Pancreas (tissue), 10 donors: ENCODE measurements at regions not wholly inside any gene's neighbourhood (a gene's known extent, or its start where the extent isn't known, plus 50 kb on each side); places are given as distances from the start of the nearest gene placed in this dataset.

Experiments
- ATAC-seq, 4 donors: fragments of 200-7000 bp; cut with Tn5 transposase; one replicate each; pipeline versions ENCODE4 v1.8.0 to v1.9.1; 2020; ENCODE audit warnings: mild to moderate bottlenecking in 4 of 4, moderate library complexity in 4 of 4
- DNase-seq, 6 donors: peaks; one replicate each; pipeline ENCODE4 v3.0.0-alpha.2; 2020
- FAIRE-seq: peaks from 2 replicates; lab custom pipeline; 2012; peaks lifted over from hg19 to GRCh38; lab: Jason Lieb, UNC
- H3K27ac ChIP-seq, 4 donors: fragments of 200-600 bp; sonication (generic); 1 replicate in 3 of 4; 2 replicates in 1 of 4; pipeline versions ENCODE4 v1.5.0 to v1.8.0; 2020
- H3K27me3 ChIP-seq, 4 donors: fragments of 200-600 bp; one replicate each; pipeline ENCODE4 v1.8.0; 2021
- H3K36me3 ChIP-seq, 3 donors: fragments of 200-600 bp; sonication (generic) in 1 of 3; one replicate each; pipeline versions ENCODE4 v1.5.0 to v1.8.0; 2020 to 2021
- H3K4me1 ChIP-seq, 3 donors: fragments of 200-600 bp; one replicate each; pipeline ENCODE4 v1.8.0; 2021
- H3K4me3 ChIP-seq, 4 donors: fragments of 200-600 bp; sonication (generic) in 2 of 4; one replicate each; pipeline versions ENCODE4 v1.5.0 to v1.8.0; 2020 to 2021
- H3K9me3 ChIP-seq, 4 donors: fragments of 200-600 bp; one replicate each; pipeline ENCODE4 v1.8.0; 2021
- WGBS, 2 donors: extraction: QIAGEN DNeasy Blood & Tissue Kit; methylation state at CpG; one replicate each; pipeline ENCODE4 v1.1.7; 2013; 5-methylcytosine and 5-hydroxymethylcytosine counted together
- intact Hi-C, 3 donors: fragments of 100-400 bp; cut with DNase I; formaldehyde crosslinking; loops; one replicate each; pipeline versions ENCODE4 v1.11.1 to v1.14.2; 2022
- TF ChIP-seq, protein P1 (sequence below), 4 donors: fragments of 200-600 bp; sonication (generic) in 3 of 4; IDR thresholded peaks; one replicate each; pipeline versions ENCODE4 v1.5.0 to v1.8.0; 2021; ENCODE audit warnings: antibody characterized with exemption in 4 of 4
- donor health status: healthy with polysubstance abuse.
- donor health status: DM: no; HTN: no; CAD: no; lungs with moderate emphysema.
- donor health status: DM: no; HTN: no; CAD: no.
- donor health status: control.
- donor health status: control.
- donor health status: Bipolar disorder and iron deficiency.
- donor health status: DM: yes; HTN: yes; CAD: no.
- donor health status: DM: no; HTN: no; CAD: no.
- donor health status: DM: no; HTN: no; CAD: no.
- donor health status: DM: yes; HTN: yes; CAD: no.

DNA sequence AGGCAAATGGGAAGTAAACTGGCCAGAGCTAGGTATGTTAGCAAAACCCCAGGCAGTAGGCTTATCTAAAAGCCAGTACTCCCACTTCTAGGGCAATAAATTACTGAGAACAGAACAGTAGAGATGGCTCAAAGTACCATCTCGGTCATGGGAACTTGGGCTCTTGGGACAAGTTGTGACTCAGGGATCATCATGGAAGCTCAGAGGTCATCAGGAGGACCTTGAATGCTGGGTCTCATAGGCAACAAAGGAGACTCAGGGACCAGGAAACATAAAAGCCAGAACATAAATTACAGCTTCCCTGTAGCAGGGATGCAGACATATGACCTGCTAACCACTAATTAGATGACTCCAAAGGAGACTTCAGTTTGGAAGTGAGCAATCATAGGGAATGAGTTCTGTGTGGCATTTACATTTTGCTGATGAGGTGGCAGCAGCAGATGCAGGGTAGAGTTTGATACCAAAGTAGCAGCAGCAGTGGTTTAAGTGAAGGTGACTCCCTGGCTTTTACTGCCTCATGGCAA lies 97.6 kb upstream of the SCAF11 start:
- no peak for FAIRE-seq
- ATAC-seq = no peak
- H3K36me3 ChIP-seq = no peaks in the 10 kb centered on the region
- H3K27me3 ChIP-seq = no peaks in the 10 kb centered on the region
- 89 to 100% methylated on average over 1 of the region's 1 CpG for WGBS, 2 donors
- no peak overlapping the region for H3K4me3 ChIP-seq
- H3K4me1 ChIP-seq = no peaks in the 10 kb centered on the region
- no peak for DNase-seq
- no peak overlapping the region for H3K27ac ChIP-seq
- no peaks in the 10 kb centered on the region for H3K9me3 ChIP-seq
- TF ChIP-seq, protein P1, sequence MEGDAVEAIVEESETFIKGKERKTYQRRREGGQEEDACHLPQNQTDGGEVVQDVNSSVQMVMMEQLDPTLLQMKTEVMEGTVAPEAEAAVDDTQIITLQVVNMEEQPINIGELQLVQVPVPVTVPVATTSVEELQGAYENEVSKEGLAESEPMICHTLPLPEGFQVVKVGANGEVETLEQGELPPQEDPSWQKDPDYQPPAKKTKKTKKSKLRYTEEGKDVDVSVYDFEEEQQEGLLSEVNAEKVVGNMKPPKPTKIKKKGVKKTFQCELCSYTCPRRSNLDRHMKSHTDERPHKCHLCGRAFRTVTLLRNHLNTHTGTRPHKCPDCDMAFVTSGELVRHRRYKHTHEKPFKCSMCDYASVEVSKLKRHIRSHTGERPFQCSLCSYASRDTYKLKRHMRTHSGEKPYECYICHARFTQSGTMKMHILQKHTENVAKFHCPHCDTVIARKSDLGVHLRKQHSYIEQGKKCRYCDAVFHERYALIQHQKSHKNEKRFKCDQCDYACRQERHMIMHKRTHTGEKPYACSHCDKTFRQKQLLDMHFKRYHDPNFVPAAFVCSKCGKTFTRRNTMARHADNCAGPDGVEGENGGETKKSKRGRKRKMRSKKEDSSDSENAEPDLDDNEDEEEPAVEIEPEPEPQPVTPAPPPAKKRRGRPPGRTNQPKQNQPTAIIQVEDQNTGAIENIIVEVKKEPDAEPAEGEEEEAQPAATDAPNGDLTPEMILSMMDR (IDR thresholded peaks at IDR 0.05) = no peak
- intact Hi-C loops = no loop called here

DNA sequence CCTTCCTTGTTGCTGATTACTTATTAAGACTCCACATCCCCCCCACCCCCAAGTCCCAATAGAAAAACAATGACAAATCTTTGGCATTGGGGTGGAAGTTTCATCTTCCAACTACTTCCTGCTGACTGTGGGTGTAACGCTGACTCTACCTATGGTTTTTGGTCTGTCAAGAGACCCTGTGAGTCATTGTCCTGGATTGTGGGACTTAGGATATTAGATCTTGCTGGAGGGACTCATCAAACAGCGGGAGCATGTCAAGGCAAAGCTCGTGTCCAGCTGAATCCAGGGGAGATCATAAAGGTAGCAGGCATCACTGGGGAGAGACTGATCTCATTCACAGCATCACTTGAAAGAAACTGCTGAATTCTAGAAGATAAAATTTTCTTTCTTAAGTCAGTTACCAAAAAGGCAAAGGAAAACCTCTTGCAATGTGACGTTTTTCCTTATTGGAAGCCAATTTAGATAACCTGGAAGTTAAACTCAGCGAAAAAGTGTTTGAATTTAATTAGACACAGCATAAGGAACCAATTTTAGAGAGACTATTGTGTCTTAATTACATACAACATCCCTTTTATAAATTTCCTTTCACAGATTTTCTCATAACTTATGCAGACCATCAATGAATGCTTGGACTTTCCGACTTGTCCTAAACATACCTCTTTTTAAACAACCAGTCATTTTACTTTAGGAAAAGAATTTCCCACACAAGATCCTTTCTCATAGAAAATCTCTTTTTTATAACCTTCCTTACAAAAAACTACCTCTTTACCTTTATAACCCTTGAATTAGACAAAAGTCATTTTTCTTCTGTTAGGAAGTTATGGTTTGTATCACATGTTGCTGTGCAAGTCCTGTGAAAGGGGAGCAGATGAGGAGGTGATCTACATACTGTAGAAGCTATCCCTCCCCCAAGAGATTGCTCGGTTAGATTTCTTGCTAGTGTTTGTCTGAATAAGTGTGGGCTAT lies 94.6 kb upstream of the SCAF11 start:
- ATAC-seq (no peak), FAIRE-seq (no peak), DNase-seq (no peak)
- Histone ChIP-seq H3K4me3 (no peak overlapping the region), H3K36me3 (no peaks in the 10 kb centered on the region), H3K27ac (no peak overlapping the region), H3K27me3 (no peaks in the 10 kb centered on the region), H3K9me3 (no peaks in the 10 kb centered on the region), H3K4me1 (no peaks in the 10 kb centered on the region)
- intact Hi-C loops = no loop called here
- TF ChIP-seq, protein P1 (IDR thresholded peaks at IDR 0.05) = no peak
- 67 to 74% methylated on average over 7 of the region's 7 CpGs for WGBS, 2 donors

DNA sequence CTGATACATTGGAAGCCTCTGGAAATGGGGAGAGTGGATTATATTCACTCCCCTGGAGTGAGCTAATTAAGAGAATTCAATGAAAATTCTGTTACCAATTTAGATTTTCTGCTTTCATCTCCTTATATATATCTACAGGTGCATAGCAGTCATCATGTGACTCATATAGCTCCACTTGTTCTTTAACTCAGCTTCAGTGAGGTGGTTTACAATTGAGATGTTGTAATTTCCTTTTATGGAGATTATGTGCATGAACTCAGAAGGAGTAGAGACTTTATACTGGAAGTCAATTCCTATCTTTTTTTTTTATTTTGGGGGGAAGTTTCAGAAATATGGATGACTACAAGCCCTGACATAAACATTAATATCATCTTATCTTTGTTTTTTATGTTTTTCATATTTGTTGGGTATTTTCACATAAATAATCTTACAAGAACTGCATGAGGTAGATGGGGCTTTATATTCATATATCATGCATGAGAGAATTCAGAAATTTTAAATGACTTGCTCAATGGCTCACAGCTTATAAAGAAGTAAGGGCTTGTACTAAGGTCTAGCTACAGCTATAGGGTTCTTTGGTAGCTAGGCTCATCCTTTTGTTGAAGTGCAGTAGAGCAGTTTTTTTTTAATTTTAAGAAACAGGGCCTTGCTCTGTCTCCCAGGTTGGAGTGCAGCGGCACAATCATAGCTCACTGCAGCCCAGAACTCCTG lies 92.3 kb upstream of the SCAF11 start:
- ATAC-seq (no peak), DNase-seq (no peak), FAIRE-seq (no peak)
- WGBS, 2 donors = 95 to 96% methylated on average over 1 of the region's 1 CpG
- Histone ChIP-seq H3K4me1 (no peaks in the 10 kb centered on the region), H3K27me3 (no peaks in the 10 kb centered on the region), H3K9me3 (no peaks in the 10 kb centered on the region), H3K4me3 (no peak overlapping the region), H3K36me3 (no peaks in the 10 kb centered on the region), H3K27ac (no peak overlapping the region)
- intact Hi-C loops = no loop called here
- TF ChIP-seq, protein P1 (IDR thresholded peaks at IDR 0.05) = no peak

DNA sequence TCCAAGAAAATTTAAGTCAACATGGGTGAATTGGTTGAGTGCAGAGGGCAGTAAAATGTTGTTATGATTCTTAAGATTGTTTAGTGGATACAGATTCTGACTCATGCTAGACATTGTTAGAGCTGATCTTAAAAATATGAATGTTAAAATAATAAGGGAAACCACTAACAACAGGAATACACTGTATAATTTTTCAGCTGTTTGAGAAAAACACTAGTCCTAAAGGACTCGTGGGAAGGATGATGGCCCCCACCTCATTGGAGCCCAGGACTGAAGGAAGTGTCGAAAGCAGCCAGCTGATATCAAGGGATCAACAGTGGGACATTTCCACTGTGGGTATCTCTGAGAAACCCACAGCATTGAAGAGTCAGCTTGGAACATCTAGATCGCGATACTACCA lies 82.9 kb upstream of the SCAF11 start:
- TF ChIP-seq, protein P1 (IDR thresholded peaks at IDR 0.05) = no peak

More for the DNA sequence above, 82.9 kb upstream of the SCAF11 start:
- ATAC-seq = no peak
- FAIRE-seq = no peak
- intact Hi-C loops = no loop called here
- Histone ChIP-seq H3K9me3 (no peaks in the 10 kb centered on the region), H3K36me3 (no peaks in the 10 kb centered on the region), H3K4me1 (peaks cover 0 to 4% (median 0%) of the 10 kb centered on the region in 3 donors), H3K4me3 (no peak overlapping the region), H3K27me3 (no peaks in the 10 kb centered on the region), H3K27ac (no peak overlapping the region)
- 80 to 87% methylated on average over 4 of the region's 4 CpGs for WGBS, 2 donors
- DNase-seq = no peak
